ENCODE measurements at regions not wholly inside any gene's neighbourhood (a gene's known extent, or its start where the extent isn't known, plus 50 kb on each side); places are given as distances from the start of the nearest gene placed in this dataset.

- Histone ChIP-seq H3K4me3 (replicated peaks in 1 of 2; ENCODE audit: low read depth in 1 of 2, low read length in 2 of 2) (no peak overlapping the region), H2AFZ (ENCODE audit: low read depth, low read length, poor library complexity, severe bottlenecking) (no peak overlapping the region), H3K27ac (ENCODE audit: low read depth, low read length) (no peak overlapping the region), H3K9ac (ENCODE audit: low read length) (no peak overlapping the region), H3K79me2 (ENCODE audit: insufficient read depth, low read length) (no peaks in the 10 kb centered on the region), H3K4me2 (ENCODE audit: low read length) (no peak overlapping the region), H3K4me1 (ENCODE audit: control insufficient read depth in 1 of 2, insufficient read depth in 2 of 2, low read length in 2 of 2) (0 out of 4 replicates have a peak, but pooled peaks cover 0 to under 1% of the 10 kb centered on the region in 2 experiments), H3K9me2 (ENCODE audit: insufficient read depth) (no peaks in the 10 kb centered on the region), H3K36me3 (ENCODE audit: control insufficient read depth in 1 of 2, insufficient read depth in 2 of 2, low read length in 2 of 2) (no peaks in the 10 kb centered on the region), H4K20me1 (ENCODE audit: insufficient read depth) (no peaks in the 10 kb centered on the region), H3K27me3 (ENCODE audit: insufficient read depth, low read length) (no peaks in the 10 kb centered on the region), H3K9me3 (ENCODE audit: control insufficient read depth in 1 of 2, insufficient read depth in 1 of 2, low read depth in 1 of 2, low read length in 2 of 2) (no peaks in the 10 kb centered on the region)
- intact Hi-C loops (cut with micrococcal nuclease): no loop called here
- POLR2A ChIA-PET: no interaction called here
- ATAC-seq (no peak), DNase-seq (ENCODE audit: low read depth, low spot score) (no peak)
- BruUV-seq (replicated peaks): no TSS peak
- CTCF ChIA-PET: interaction anchor here (0.6 kb wide), 1 partner anchor 54 kb away, joined by 3 read pairs; no protein-coding TSS in a partner anchor
- RAD21 ChIA-PET (ENCODE audit: low non-redundant PET in 1 of 2, low total read pairs in 2 of 2, uncharacterized antibody in 2 of 2, unreplicated experiment in 2 of 2): no interaction called here
- TF ChIP-seq ELF1 (IDR thresholded peaks at IDR 0.05; ENCODE audit: borderline replicate concordance, low read depth) (no peak), SRF (IDR thresholded peaks at IDR 0.05; ENCODE audit: low read depth) (no peak), RAD21 (IDR thresholded peaks at IDR 0.05; ENCODE audit: low read depth) (no peak)
These were observed 64.4 kb upstream of the FGF3 start for GRCh38 chr11:69883292-69884255.

GRCh38 chr11:69884286-69884685 lies 65.1 kb upstream of the FGF3 start:
- ChIA-PET RAD21 (ENCODE audit: low non-redundant PET in 1 of 2, low total read pairs in 2 of 2, uncharacterized antibody in 2 of 2, unreplicated experiment in 2 of 2) (no interaction called here), POLR2A (no interaction called here), CTCF (no interaction called here)
- Histone ChIP-seq H3K9ac (ENCODE audit: low read length) (no peak overlapping the region), H3K4me2 (ENCODE audit: low read length) (no peak overlapping the region), H3K4me1 (ENCODE audit: control insufficient read depth in 1 of 2, insufficient read depth in 2 of 2, low read length in 2 of 2) (peaks cover 0 to 5% of the 10 kb centered on the region in 2 experiments; a peak in 1 of 4 replicates), H3K79me2 (ENCODE audit: insufficient read depth, low read length) (no peaks in the 10 kb centered on the region), H3K27me3 (ENCODE audit: insufficient read depth, low read length) (no peaks in the 10 kb centered on the region), H3K9me3 (ENCODE audit: control insufficient read depth in 1 of 2, insufficient read depth in 1 of 2, low read depth in 1 of 2, low read length in 2 of 2) (no peaks in the 10 kb centered on the region), H2AFZ (ENCODE audit: low read depth, low read length, poor library complexity, severe bottlenecking) (no peak overlapping the region), H4K20me1 (ENCODE audit: insufficient read depth) (no peaks in the 10 kb centered on the region), H3K27ac (ENCODE audit: low read depth, low read length) (no peak overlapping the region), H3K36me3 (ENCODE audit: control insufficient read depth in 1 of 2, insufficient read depth in 2 of 2, low read length in 2 of 2) (no peaks in the 10 kb centered on the region), H3K9me2 (ENCODE audit: insufficient read depth) (no peaks in the 10 kb centered on the region), H3K4me3 (replicated peaks in 1 of 2; ENCODE audit: low read depth in 1 of 2, low read length in 2 of 2) (no peak overlapping the region)
- no TSS peak for BruUV-seq (replicated peaks)
- no peak for DNase-seq (ENCODE audit: low read depth, low spot score)
- no peak for ATAC-seq
- no peak for TF ChIP-seq EZH2phosphoT487 (IDR thresholded peaks at IDR 0.05; ENCODE audit: borderline replicate concordance)
- no peak for TF ChIP-seq ELF1 (IDR thresholded peaks at IDR 0.05; ENCODE audit: borderline replicate concordance, low read depth)
- no peak for TF ChIP-seq YY1 (IDR thresholded peaks at IDR 0.05; ENCODE audit: extremely low read depth, insufficient replicate concordance, low read depth, low read length)
- no peak for TF ChIP-seq ZNF274 (IDR thresholded peaks at IDR 0.05; ENCODE audit: low read depth, low read length)
- intact Hi-C loops (cut with micrococcal nuclease): no loop called here

Measured in HCT116 (cell line).